Activated CD4-positive, alpha-beta memory T cell treated with anti-CD3 and anti-CD28 coated beads, Interleukin-2, amount 10 ng/mL, durations not matched to agents 7 days and 5 days (primary cell): ENCODE measurements at regions not wholly inside any gene's neighbourhood (a gene's known extent, or its start where the extent isn't known, plus 50 kb on each side); places are given as distances from the start of the nearest gene placed in this dataset.
A peak's percentile ranks its signal among the peaks of the same experiment; 100 is the strongest.

Experiments used
- CTCF ChIA-PET: fragments of 350-600 bp; sonication (Branson Sonifier 250); formaldehyde crosslinking; loops from one replicate; lab custom pipeline; 2021; ENCODE audit warnings: antibody characterized with exemption, inconsistent platforms; lab: Charles Lee
- POLR2A ChIA-PET: fragments of 350-600 bp; sonication (Branson Sonifier 250); formaldehyde crosslinking; loops from one replicate; lab custom pipeline; 2021; ENCODE audit warnings: antibody characterized with exemption; lab: Charles Lee
- DNase-seq: peaks from one replicate; pipeline ENCODE4 v3.0.0-alpha.2; 2020
- H3K27ac Mint-ChIP-seq: one replicate; pipeline ENCODE4 v1.8.0; 2021; ENCODE audit warnings: mild to moderate bottlenecking, mixed read lengths
- H3K27me3 Mint-ChIP-seq: one replicate; pipeline ENCODE4 v1.8.0; 2021; ENCODE audit warnings: mixed read lengths
- H3K36me3 Mint-ChIP-seq: one replicate; pipeline ENCODE4 v1.8.0; 2021; ENCODE audit warnings: low read depth, mixed read lengths
- H3K4me1 Mint-ChIP-seq: one replicate; pipeline ENCODE4 v1.8.0; 2021; ENCODE audit warnings: mixed read lengths
- H3K4me3 Mint-ChIP-seq: one replicate; pipeline ENCODE4 v1.8.0; 2021; ENCODE audit warnings: mild to moderate bottlenecking, mixed read lengths
- H3K9me3 Mint-ChIP-seq: one replicate; pipeline ENCODE4 v1.8.0; 2021; ENCODE audit warnings: mixed read lengths

DNA sequence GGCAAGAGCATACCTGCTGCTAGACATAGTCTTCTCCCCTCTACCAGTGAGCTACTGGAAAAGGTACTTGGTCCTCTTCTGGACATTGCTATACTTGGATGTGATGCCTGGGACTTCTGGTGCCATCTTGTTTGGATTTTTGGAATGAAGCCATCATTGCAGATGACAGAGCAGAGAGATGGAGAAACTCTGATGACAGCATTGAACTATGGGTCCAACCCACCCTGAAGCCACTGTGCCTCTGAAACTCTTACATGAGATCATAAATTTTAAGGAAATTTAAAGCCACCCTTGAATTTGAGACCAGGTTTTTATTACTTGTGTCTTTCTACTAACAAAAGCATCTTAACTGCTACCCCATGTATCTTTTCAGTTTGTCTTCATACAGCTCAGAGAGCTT is 151.1 kb upstream of the SMIM23 start:
- DNase-seq: no peak
- no peak overlapping the region for H3K27ac Mint-ChIP-seq
- peaks cover 31% of the 10 kb centered on the region for H3K27me3 Mint-ChIP-seq
- no peaks in the 10 kb centered on the region for H3K9me3 Mint-ChIP-seq
- H3K4me3 Mint-ChIP-seq: no peak overlapping the region
- H3K4me1 Mint-ChIP-seq: no peaks in the 10 kb centered on the region
- ChIA-PET CTCF (no interaction called here), POLR2A (no interaction called here)
- H3K36me3 Mint-ChIP-seq: no peaks in the 10 kb centered on the region

- POLR2A ChIA-PET: no interaction called here
- CTCF ChIA-PET: no interaction called here
- Mint-ChIP-seq H3K9me3 (no peaks in the 10 kb centered on the region), H3K4me1 (no peaks in the 10 kb centered on the region), H3K4me3 (no peak overlapping the region), H3K27me3 (peaks cover 31% of the 10 kb centered on the region), H3K27ac (no peak overlapping the region), H3K36me3 (no peaks in the 10 kb centered on the region)
- no peak for DNase-seq
Observed at GRCh38 chr5:171635028-171635427, 150.6 kb upstream of the SMIM23 start.

DNA sequence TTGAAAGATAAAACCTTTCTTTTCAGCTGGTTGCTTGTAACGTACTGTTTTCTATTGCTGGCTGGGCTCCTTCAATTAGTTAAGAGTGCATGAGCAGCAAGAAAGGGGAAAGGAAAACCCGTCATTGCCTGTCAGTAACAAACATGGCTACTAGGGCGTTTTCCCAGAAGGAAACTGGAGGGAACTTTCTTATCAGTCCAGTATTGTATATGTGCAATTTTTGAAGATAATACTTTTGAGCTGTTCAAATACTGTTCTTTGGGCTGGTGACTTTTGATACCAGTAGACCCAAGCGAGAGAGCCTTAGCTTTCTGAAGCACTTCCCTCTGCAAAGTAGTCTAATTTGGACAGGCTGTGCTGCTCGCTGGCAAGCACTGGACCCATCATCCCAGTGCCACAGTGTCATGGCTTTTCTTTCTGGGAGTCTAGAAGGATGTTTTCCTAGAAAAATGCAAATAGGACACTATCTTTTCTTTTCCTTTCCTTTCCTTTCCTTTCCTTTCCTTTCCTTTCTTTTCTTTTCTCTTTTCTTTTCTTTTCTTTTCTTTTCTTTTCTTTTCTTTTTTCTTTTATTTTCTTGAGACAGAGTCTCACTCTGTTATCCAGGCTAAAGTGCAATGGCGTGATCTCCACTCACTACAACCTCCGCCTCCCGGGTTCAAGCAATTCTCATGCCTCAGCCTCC is 149.9 kb upstream of the SMIM23 start:
- ChIA-PET CTCF (no interaction called here), POLR2A (no interaction called here)
- no peaks in the 10 kb centered on the region for H3K4me1 Mint-ChIP-seq
- no peak overlapping the region for H3K27ac Mint-ChIP-seq
- H3K4me3 Mint-ChIP-seq: no peak overlapping the region
- H3K27me3 Mint-ChIP-seq: peaks cover 27% of the 10 kb centered on the region
- no peak for DNase-seq
- H3K9me3 Mint-ChIP-seq: no peaks in the 10 kb centered on the region
- no peaks in the 10 kb centered on the region for H3K36me3 Mint-ChIP-seq

GRCh38 chr5:171637811-171638210 is 147.8 kb upstream of the SMIM23 start:
- H3K4me3 Mint-ChIP-seq: no peak overlapping the region
- no peaks in the 10 kb centered on the region for H3K4me1 Mint-ChIP-seq
- H3K27me3 Mint-ChIP-seq: peaks cover 22% of the 10 kb centered on the region
- no peak overlapping the region for H3K27ac Mint-ChIP-seq
- H3K36me3 Mint-ChIP-seq: no peaks in the 10 kb centered on the region
- DNase-seq: no peak
- CTCF ChIA-PET: no interaction called here
- POLR2A ChIA-PET: no interaction called here
- H3K9me3 Mint-ChIP-seq: no peaks in the 10 kb centered on the region

- H3K36me3 Mint-ChIP-seq: no peaks in the 10 kb centered on the region
- H3K27me3 Mint-ChIP-seq: peaks cover 15% of the 10 kb centered on the region
- ChIA-PET CTCF (no interaction called here), POLR2A (no interaction called here)
- no peak for DNase-seq
- no peaks in the 10 kb centered on the region for H3K9me3 Mint-ChIP-seq
- H3K4me3 Mint-ChIP-seq: no peak overlapping the region
- H3K27ac Mint-ChIP-seq: no peak overlapping the region
- no peaks in the 10 kb centered on the region for H3K4me1 Mint-ChIP-seq
Observed at GRCh38 chr5:171639205-171639621, 146.4 kb upstream of the SMIM23 start.

DNA sequence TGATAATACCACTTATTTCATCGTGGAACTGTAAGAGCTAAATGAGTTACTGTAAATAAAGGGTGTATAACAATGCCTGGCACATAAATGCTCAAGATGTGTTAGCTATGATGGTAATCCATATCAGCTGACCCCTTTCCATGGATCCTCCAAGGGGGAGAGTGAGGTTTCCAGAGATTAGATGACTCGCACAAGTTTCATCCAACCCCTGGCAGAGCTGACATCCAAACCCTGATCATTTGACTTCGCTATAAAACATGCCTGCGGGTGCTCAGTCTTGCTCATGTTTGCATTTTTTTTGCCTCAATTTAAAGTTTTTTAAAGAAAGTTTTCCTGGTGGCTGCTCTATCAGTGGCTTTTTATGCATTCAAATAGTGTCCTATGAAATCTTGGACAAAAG is 145.7 kb upstream of the SMIM23 start:
- H3K27me3 Mint-ChIP-seq: peaks cover 12% of the 10 kb centered on the region
- ChIA-PET CTCF (no interaction called here), POLR2A (no interaction called here)
- DNase-seq: no peak
- H3K9me3 Mint-ChIP-seq: no peaks in the 10 kb centered on the region
- no peak overlapping the region for H3K4me3 Mint-ChIP-seq
- H3K36me3 Mint-ChIP-seq: no peaks in the 10 kb centered on the region
- no peak overlapping the region for H3K27ac Mint-ChIP-seq
- no peaks in the 10 kb centered on the region for H3K4me1 Mint-ChIP-seq

DNA sequence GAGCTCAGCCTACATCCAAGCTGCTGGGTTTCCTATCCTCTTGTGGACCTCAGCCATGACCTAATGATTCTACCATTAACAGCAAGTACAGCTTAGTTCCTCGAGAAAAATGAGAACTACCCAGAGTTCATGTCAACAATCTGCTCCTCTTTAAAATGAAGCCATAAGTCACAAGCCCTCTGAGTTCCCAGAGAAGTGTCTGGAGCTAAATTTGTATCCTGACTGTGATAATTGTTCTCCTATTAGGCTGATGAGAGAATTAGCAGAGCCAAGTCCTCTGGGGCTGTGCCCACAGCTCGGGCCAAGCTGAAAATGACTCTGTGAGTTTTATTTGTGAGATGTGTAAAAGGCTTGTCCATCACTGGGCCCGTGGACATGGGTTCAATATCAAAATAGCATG is 145.1 kb upstream of the SMIM23 start:
- CTCF ChIA-PET: no interaction called here

DNA sequence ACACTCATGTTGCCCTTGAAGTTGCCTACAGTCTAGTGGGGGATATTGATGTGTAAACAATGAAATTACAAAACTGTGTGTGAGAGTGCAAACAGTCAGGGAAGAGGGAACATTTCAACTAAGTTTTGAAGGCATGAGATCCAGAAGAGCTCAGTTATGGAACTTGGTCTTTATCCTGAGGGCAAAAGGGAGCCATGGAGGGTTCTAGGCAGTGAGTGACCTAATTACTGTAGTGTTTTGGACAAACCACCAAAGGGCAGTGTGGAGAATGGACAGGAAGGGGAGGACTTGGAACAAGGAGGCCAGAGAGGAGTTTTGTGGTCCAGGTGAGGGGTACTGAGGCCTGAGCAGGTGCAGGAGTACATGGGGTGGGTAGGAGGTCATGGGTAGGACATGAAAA is 143.7 kb upstream of the SMIM23 start:
- H3K27ac Mint-ChIP-seq: no peak overlapping the region
- H3K36me3 Mint-ChIP-seq: no peaks in the 10 kb centered on the region
- no peak overlapping the region for H3K4me3 Mint-ChIP-seq
- H3K9me3 Mint-ChIP-seq: no peaks in the 10 kb centered on the region
- DNase-seq: no peak
- CTCF ChIA-PET: no interaction called here
- POLR2A ChIA-PET: no interaction called here
- H3K27me3 Mint-ChIP-seq: peaks cover 13% of the 10 kb centered on the region
- peaks cover under 1% of the 10 kb centered on the region for H3K4me1 Mint-ChIP-seq

More for the DNA sequence above, 145.1 kb upstream of the SMIM23 start:
- POLR2A ChIA-PET: no interaction called here
- no peak overlapping the region for H3K27ac Mint-ChIP-seq
- H3K4me3 Mint-ChIP-seq: no peak overlapping the region
- H3K4me1 Mint-ChIP-seq: no peaks in the 10 kb centered on the region
- H3K9me3 Mint-ChIP-seq: no peaks in the 10 kb centered on the region
- no peaks in the 10 kb centered on the region for H3K36me3 Mint-ChIP-seq
- H3K27me3 Mint-ChIP-seq: peaks cover 9% of the 10 kb centered on the region
- no peak for DNase-seq

GRCh38 chr5:171642894-171643293 is 142.7 kb upstream of the SMIM23 start:
- CTCF ChIA-PET: no interaction called here
- no peak for DNase-seq
- Mint-ChIP-seq H3K4me3 (no peak overlapping the region), H3K27ac (no peak overlapping the region), H3K36me3 (no peaks in the 10 kb centered on the region), H3K27me3 (peaks cover 13% of the 10 kb centered on the region), H3K4me1 (peaks cover 7% of the 10 kb centered on the region), H3K9me3 (no peaks in the 10 kb centered on the region)
- POLR2A ChIA-PET: no interaction called here

- POLR2A ChIA-PET: no interaction called here
- peaks cover 9% of the 10 kb centered on the region for H3K4me1 Mint-ChIP-seq
- no peak for DNase-seq
- no peaks in the 10 kb centered on the region for H3K36me3 Mint-ChIP-seq
- H3K4me3 Mint-ChIP-seq: no peak overlapping the region
- H3K9me3 Mint-ChIP-seq: no peaks in the 10 kb centered on the region
- no peak overlapping the region for H3K27ac Mint-ChIP-seq
- H3K27me3 Mint-ChIP-seq: peaks cover 9% of the 10 kb centered on the region
- CTCF ChIA-PET: no interaction called here
Observed at GRCh38 chr5:171644536-171644935, 141.1 kb upstream of the SMIM23 start.

DNA sequence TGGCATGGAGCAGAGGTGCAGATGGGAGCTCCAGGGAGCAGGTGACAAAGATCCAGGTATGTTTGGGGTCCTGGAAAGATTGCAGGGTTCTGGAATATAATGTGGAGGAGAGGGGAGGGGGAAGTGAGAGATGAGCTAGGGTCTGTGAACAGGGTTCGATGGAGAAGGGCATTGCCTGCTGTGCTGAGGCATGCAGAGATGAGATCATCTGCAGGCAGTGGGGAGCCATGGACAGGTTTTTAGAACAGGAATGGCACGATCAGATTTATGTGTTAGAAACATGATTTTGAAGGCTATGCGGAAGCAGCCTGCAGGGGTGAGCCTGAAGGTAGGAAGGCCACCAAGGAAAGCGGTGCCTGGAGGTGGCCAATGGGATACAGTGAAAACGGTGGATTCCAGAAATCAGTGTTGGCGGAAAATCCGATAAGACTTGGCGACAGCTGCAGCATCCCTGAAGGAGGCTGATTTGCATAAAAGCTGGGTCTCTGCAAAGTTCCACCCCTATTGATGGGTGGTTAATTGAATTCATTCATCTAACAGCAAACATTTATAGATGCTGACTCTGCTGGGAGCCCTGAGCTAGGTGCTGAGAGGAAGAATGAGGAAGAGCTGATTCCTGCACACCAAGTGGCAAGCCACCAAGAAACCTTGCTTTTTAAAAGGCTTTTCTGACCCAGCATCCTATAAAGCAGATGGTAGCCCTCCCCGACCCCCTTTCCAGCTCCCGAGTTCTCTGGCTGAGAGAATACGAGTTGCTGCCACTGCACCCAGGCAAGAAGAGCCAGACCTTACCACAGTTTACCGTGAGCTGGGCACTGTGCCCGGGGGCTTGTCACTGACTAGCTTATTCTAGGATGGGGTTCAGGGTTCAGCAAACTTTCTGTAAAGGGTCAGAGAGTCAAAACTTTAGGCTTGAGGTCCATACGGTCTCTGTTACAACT is 139.2 kb upstream of the SMIM23 start:
- no peaks in the 10 kb centered on the region for H3K9me3 Mint-ChIP-seq
- H3K27me3 Mint-ChIP-seq: peaks cover 12% of the 10 kb centered on the region
- H3K27ac Mint-ChIP-seq: no peak overlapping the region
- DNase-seq: no peak
- no peaks in the 10 kb centered on the region for H3K36me3 Mint-ChIP-seq
- peaks cover 9% of the 10 kb centered on the region for H3K4me1 Mint-ChIP-seq
- POLR2A ChIA-PET: no interaction called here
- H3K4me3 Mint-ChIP-seq: no peak overlapping the region
- CTCF ChIA-PET: no interaction called here

DNA sequence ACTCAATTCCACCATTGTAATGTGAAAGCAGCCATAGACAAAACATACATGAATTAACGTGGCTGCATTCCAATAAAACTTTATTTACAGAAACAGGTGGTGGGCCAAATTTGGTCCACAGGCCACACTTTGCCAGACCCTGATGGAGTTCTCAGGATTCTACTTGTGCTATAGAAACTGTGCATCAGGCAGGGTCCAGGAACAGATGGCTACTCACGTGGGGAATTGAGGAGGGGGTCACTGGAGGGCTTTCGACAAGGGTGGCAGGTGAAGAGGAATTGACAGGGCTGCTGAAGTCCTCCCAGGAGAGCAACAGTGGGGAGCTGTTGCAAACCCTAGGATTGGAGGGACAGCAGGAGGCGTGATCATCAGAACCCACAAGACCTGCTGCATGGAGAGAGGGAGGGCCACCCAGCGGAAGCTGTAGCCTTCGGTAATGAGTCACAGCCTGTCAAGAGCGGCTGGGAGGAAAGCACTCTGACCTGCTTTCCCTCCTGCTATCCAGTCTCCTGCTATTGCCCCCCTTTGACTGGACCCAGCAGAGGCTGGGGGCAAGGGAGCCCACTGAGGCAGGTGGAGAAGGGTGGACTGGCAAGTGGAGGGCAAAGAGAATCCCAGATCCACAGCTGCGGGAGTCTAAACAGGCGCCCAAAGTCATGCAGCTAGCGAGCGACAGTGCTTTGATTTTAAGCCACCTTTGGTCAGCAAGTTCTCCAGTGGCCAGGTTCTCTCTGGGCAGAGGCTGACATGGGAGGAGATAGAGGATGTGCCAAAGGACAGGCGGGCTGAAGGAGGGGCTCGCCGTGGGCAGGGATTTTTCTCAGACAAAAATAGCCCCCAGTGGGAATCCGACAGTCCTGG is 138.3 kb upstream of the SMIM23 start:
- H3K27me3 Mint-ChIP-seq: peaks cover 12% of the 10 kb centered on the region
- POLR2A ChIA-PET: no interaction called here
- peak; percentile 34 for DNase-seq
- H3K4me1 Mint-ChIP-seq: peaks cover 9% of the 10 kb centered on the region
- no peak overlapping the region for H3K27ac Mint-ChIP-seq
- H3K9me3 Mint-ChIP-seq: no peaks in the 10 kb centered on the region
- CTCF ChIA-PET: no interaction called here
- H3K4me3 Mint-ChIP-seq: no peak overlapping the region
- H3K36me3 Mint-ChIP-seq: no peaks in the 10 kb centered on the region

DNA sequence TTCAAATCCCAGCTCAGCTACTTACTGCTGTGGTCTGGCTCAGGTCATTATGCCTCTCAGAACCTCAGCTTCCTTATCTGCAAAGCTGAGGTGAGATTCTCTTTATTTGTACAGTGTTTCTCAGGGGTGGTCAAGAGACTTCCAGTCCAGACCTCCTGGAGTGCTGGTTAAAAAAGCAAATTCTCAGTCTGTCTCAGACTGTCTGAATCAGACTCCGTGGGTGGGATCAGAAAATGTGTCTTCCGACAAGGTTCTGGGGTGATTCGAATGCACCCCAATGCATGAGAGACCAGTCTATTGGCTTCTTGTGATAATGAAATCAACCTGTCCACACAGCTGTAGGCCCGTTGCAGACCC is 137.7 kb upstream of the SMIM23 start:
- Mint-ChIP-seq H3K4me1 (peaks cover 9% of the 10 kb centered on the region), H3K27ac (no peak overlapping the region), H3K9me3 (no peaks in the 10 kb centered on the region), H3K4me3 (no peak overlapping the region), H3K27me3 (peaks cover 10% of the 10 kb centered on the region), H3K36me3 (no peaks in the 10 kb centered on the region)
- POLR2A ChIA-PET: no interaction called here
- no peak for DNase-seq
- CTCF ChIA-PET: no interaction called here
